ENCODE measurements at regions not wholly inside any gene's neighbourhood (a gene's known extent, or its start where the extent isn't known, plus 50 kb on each side); places are given as distances from the start of the nearest gene placed in this dataset.

DNA sequence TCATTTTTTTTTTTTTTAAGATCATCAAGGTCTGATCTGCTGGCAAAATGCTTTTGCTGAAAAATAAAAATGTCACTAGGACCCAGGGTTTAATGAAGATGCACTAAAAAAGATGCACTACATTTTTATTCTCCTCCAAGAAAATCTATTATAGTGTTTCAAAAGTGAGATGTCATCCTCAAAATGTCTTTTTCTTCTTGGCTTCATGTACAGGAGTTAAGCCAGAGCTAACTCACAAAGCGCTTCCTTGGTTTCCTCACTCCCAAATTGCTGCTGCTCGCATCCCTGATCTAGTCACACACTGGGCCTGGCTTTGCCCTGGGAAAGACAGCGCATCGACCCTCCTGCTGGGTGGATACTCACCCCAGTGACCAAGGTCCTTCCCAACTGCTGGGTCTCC is 113.4 kb upstream of the CCDC68 start:
- Mint-ChIP-seq H3K27me3 (ENCODE audit: low read depth) (peaks cover 2% of the 10 kb centered on the region), H3K27ac (ENCODE audit: unreplicated experiment) (no peak overlapping the region), H3K4me3 (ENCODE audit: unreplicated experiment) (no peak overlapping the region), H3K36me3 (ENCODE audit: low read depth) (no peaks in the 10 kb centered on the region), H3K4me1 (ENCODE audit: low read depth) (no peaks in the 10 kb centered on the region), H3K9me3 (ENCODE audit: low read depth) (no peaks in the 10 kb centered on the region)
- no peak for DNase-seq (ENCODE audit: low spot score)
- TF ChIP-seq, protein P1, sequence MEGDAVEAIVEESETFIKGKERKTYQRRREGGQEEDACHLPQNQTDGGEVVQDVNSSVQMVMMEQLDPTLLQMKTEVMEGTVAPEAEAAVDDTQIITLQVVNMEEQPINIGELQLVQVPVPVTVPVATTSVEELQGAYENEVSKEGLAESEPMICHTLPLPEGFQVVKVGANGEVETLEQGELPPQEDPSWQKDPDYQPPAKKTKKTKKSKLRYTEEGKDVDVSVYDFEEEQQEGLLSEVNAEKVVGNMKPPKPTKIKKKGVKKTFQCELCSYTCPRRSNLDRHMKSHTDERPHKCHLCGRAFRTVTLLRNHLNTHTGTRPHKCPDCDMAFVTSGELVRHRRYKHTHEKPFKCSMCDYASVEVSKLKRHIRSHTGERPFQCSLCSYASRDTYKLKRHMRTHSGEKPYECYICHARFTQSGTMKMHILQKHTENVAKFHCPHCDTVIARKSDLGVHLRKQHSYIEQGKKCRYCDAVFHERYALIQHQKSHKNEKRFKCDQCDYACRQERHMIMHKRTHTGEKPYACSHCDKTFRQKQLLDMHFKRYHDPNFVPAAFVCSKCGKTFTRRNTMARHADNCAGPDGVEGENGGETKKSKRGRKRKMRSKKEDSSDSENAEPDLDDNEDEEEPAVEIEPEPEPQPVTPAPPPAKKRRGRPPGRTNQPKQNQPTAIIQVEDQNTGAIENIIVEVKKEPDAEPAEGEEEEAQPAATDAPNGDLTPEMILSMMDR (IDR thresholded peaks at IDR 0.05), result no peak

DNA sequence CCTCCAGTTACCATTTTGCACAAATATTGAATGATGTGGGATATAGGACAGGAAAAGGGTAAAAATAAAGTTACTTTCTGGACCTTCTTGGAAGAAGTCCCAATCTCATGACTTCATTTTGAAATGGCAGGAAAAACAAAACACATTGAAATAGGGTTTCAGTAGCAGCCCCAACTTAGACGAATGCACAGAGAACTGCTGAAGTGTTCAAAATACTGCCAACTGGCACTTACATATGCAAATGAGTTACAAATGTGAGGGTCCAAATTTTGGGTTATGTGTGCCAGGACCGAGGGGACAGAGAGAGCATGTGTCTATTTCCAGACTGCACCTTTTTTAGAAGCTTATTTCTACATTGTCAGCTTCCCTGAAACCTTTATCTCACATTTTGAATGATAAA is 112.9 kb upstream of the CCDC68 start:
- Mint-ChIP-seq H3K27me3 (ENCODE audit: low read depth) (peaks cover 2% of the 10 kb centered on the region), H3K4me3 (ENCODE audit: unreplicated experiment) (no peak overlapping the region), H3K36me3 (ENCODE audit: low read depth) (no peaks in the 10 kb centered on the region), H3K9me3 (ENCODE audit: low read depth) (no peaks in the 10 kb centered on the region), H3K4me1 (ENCODE audit: low read depth) (no peaks in the 10 kb centered on the region), H3K27ac (ENCODE audit: unreplicated experiment) (no peak overlapping the region)
- no peak for DNase-seq (ENCODE audit: low spot score)
- TF ChIP-seq, protein P1 (IDR thresholded peaks at IDR 0.05), result no peak

DNA sequence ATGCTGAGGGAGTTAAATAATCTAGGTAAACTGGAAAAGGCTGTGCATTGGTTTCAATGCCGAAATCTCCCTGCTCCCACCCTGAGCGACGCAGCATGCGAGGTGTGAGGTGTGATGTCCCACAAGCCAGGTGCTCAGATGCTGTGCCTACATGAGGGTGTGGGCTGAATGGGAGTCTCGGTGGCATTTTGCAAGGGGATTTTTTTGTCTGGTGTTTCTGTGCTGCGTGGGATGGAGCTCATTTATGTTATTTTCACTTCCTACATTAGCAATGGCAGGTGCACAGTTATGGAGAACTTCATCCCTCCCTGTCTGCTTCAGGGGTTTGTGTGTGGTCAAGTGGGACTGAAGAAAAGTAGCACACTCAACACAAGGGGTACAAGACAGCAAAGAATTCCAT is 110.2 kb upstream of the CCDC68 start:
- Mint-ChIP-seq H3K27ac (ENCODE audit: unreplicated experiment) (no peak overlapping the region), H3K4me3 (ENCODE audit: unreplicated experiment) (no peak overlapping the region), H3K4me1 (ENCODE audit: low read depth) (no peaks in the 10 kb centered on the region), H3K27me3 (ENCODE audit: low read depth) (peaks cover 2% of the 10 kb centered on the region), H3K36me3 (ENCODE audit: low read depth) (no peaks in the 10 kb centered on the region), H3K9me3 (ENCODE audit: low read depth) (no peaks in the 10 kb centered on the region)
- no peak for DNase-seq (ENCODE audit: low spot score)
- TF ChIP-seq, protein P1 (IDR thresholded peaks at IDR 0.05), result no peak

DNA sequence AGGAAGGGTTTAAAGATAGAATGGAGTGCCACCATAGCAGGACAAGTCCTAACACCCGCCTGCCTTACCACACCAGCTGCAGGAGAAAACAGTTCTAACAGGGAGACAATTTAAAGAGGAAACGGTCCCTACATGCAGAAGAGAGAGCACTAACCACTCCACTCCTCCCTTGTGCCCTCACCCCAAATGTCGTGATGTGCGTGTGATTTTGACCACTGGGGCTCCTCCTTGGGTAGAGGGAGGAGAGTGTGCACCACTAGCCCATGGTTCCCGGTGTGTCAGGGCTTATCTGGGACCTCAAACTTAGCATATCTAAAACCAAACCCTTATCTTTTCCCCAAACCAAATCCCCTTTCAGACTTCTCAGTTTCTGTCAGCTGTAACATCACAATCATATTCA is 105.5 kb upstream of the CCDC68 start:
- TF ChIP-seq, protein P1 (IDR thresholded peaks at IDR 0.05), result no peak
- no peak overlapping the region for H3K27ac Mint-ChIP-seq (ENCODE audit: unreplicated experiment)
- H3K4me1 Mint-ChIP-seq (ENCODE audit: low read depth), result no peaks in the 10 kb centered on the region
- no peaks in the 10 kb centered on the region for H3K36me3 Mint-ChIP-seq (ENCODE audit: low read depth)
- no peaks in the 10 kb centered on the region for H3K27me3 Mint-ChIP-seq (ENCODE audit: low read depth)
- H3K9me3 Mint-ChIP-seq (ENCODE audit: low read depth), result peaks cover 3% of the 10 kb centered on the region
- H3K4me3 Mint-ChIP-seq (ENCODE audit: unreplicated experiment), result no peak overlapping the region
- no peak for DNase-seq (ENCODE audit: low spot score)

DNA sequence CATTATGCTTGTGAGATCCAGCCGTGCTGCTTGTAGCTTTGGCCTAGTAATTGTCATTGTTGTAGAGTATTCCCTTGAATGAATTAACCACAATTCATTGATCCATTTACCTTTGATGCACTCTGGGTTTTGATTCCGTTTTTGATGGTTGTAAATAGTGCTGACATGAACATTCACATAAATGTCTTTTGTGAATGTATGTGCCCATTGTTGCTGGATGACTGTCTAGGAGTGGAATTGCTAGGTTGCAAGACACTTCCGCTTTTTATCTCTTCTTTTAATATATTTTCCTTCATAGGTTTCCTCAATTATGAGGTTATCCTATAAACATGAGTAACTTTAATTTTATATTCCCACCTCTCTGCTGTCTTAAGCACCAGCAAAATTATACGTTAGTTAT is 104.8 kb upstream of the CCDC68 start:
- peaks cover 3% of the 10 kb centered on the region for H3K9me3 Mint-ChIP-seq (ENCODE audit: low read depth)
- no peaks in the 10 kb centered on the region for H3K27me3 Mint-ChIP-seq (ENCODE audit: low read depth)
- no peaks in the 10 kb centered on the region for H3K36me3 Mint-ChIP-seq (ENCODE audit: low read depth)
- H3K27ac Mint-ChIP-seq (ENCODE audit: unreplicated experiment), result no peak overlapping the region
- no peak overlapping the region for H3K4me3 Mint-ChIP-seq (ENCODE audit: unreplicated experiment)
- H3K4me1 Mint-ChIP-seq (ENCODE audit: low read depth), result no peaks in the 10 kb centered on the region
- DNase-seq (ENCODE audit: low spot score), result no peak
- TF ChIP-seq, protein P1 (IDR thresholded peaks at IDR 0.05), result no peak
